ENCODE measurements at regions not wholly inside any gene's neighbourhood (a gene's known extent, or its start where the extent isn't known, plus 50 kb on each side); places are given as distances from the start of the nearest gene placed in this dataset.

DNA sequence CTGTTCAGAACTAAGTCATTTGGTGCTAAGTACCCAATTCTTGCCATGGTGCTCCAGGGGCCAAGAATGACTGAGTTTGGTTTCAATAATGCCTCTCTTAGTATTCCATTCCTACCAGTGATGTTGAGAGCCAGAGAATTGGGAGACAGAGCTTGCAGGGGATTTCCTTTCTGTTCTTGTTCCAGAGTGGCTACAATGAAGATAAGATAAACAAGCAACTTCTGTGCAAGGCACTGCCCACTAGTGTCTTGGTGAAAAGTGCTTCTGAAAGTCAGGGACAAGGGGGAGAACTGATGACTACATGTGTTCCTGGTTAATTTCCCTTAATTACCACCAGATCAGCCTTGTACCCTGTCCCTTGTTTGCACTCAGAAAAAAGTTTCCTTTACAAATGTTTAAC, 421.6 kb downstream of the BCKDHB start:
- H3K4me3 ChIP-seq (ENCODE audit: low read depth, low read length), result no peak overlapping the region
- no peak for DNase-seq (ENCODE audit: low read depth)
- TF ChIP-seq MYC (IDR thresholded peaks at IDR 0.05; ENCODE audit: low read depth, low read length) (no peak), MAX (IDR thresholded peaks at IDR 0.05; ENCODE audit: low read depth, low read length) (no peak), CTCF (IDR thresholded peaks at IDR 0.05; ENCODE audit: low read depth, low read length) (no peak), POLR2A (IDR thresholded peaks at IDR 0.05; ENCODE audit: extremely low read depth, insufficient read length) (no peak)

DNA sequence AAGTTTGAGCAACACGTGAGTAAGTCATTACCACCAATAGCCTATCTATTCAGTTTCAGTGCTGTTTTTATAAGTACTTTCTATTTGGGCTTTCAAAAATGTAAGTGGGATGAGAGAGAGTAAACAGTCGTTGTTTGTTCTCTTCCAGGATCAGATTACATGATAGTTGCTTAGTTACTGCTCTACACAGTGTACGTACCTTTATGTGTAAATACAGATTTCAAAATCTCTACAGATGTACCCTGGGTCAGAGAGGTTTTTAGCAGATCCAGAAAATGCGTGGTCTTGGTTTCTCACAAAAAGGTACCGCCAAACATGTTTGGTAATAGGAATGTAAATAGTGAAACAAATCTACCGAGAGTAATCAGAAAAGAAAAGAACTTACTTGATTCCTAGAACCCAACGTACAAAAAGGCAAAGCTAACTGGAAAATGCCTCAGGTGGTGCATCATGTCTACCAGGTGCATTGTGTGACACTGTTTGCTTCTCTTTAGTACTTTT, 421.1 kb downstream of the BCKDHB start:
- no peak for DNase-seq (ENCODE audit: low read depth)
- no peak for TF ChIP-seq POLR2A (IDR thresholded peaks at IDR 0.05; ENCODE audit: extremely low read depth, insufficient read length)
- no peak for TF ChIP-seq MYC (IDR thresholded peaks at IDR 0.05; ENCODE audit: low read depth, low read length)
- TF ChIP-seq CTCF (IDR thresholded peaks at IDR 0.05; ENCODE audit: low read depth, low read length), result no peak
- no peak for TF ChIP-seq MAX (IDR thresholded peaks at IDR 0.05; ENCODE audit: low read depth, low read length)
- H3K4me3 ChIP-seq (ENCODE audit: low read depth, low read length), result no peak overlapping the region

- no peak for DNase-seq (ENCODE audit: low read depth)
- TF ChIP-seq CTCF (IDR thresholded peaks at IDR 0.05; ENCODE audit: low read depth, low read length), result no peak
- TF ChIP-seq MAX (IDR thresholded peaks at IDR 0.05; ENCODE audit: low read depth, low read length), result no peak
- no peak for TF ChIP-seq POLR2A (IDR thresholded peaks at IDR 0.05; ENCODE audit: extremely low read depth, insufficient read length)
- no peak for TF ChIP-seq MYC (IDR thresholded peaks at IDR 0.05; ENCODE audit: low read depth, low read length)
- H3K4me3 ChIP-seq (ENCODE audit: low read depth, low read length), result no peak overlapping the region
Measured at GRCh38 chr6:80523531-80523997, 417.1 kb downstream of the BCKDHB start.

GRCh38 chr6:80523010-80523409, 416.5 kb downstream of the BCKDHB start:
- H3K4me3 ChIP-seq (ENCODE audit: low read depth, low read length), result no peak overlapping the region
- no peak for DNase-seq (ENCODE audit: low read depth)
- no peak for TF ChIP-seq MYC (IDR thresholded peaks at IDR 0.05; ENCODE audit: low read depth, low read length)

DNA sequence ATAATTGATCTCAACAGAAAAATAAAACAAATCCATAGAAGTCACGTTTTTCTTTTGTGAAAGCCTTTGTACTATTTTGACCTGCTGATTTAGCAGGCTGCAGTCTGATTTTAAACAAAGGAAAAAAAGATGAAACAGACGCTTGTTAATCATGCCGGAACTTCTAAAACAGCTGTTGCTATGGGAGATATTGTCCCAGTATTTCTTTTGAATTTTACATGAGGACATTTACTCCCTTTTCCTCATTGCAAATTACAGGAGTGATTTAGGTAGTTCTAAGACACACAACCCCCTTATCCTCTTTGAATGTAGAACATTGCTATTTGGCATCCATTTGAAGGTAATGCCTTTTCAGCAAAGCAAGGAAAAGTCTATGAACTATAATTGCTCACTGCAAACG, 416.1 kb downstream of the BCKDHB start:
- no peak for DNase-seq (ENCODE audit: low read depth)
- no peak for TF ChIP-seq MYC (IDR thresholded peaks at IDR 0.05; ENCODE audit: low read depth, low read length)
- TF ChIP-seq POLR2A (IDR thresholded peaks at IDR 0.05; ENCODE audit: extremely low read depth, insufficient read length), result no peak
- no peak for TF ChIP-seq CTCF (IDR thresholded peaks at IDR 0.05; ENCODE audit: low read depth, low read length)
- no peak for TF ChIP-seq MAX (IDR thresholded peaks at IDR 0.05; ENCODE audit: low read depth, low read length)
- H3K4me3 ChIP-seq (ENCODE audit: low read depth, low read length), result no peak overlapping the region

- H3K4me3 ChIP-seq (ENCODE audit: low read depth, low read length), result no peak overlapping the region
- no peak for TF ChIP-seq MYC (IDR thresholded peaks at IDR 0.05; ENCODE audit: low read depth, low read length)
- TF ChIP-seq POLR2A (IDR thresholded peaks at IDR 0.05; ENCODE audit: extremely low read depth, insufficient read length), result no peak
- no peak for DNase-seq (ENCODE audit: low read depth)
Measured at GRCh38 chr6:80519811-80520594, 413.5 kb downstream of the BCKDHB start.

Measured in NB4 (cell line).